Fibroblast of skin of left biceps (primary cell): ENCODE measurements at regions not wholly inside any gene's neighbourhood (a gene's known extent, or its start where the extent isn't known, plus 50 kb on each side); places are given as distances from the start of the nearest gene placed in this dataset.
"Not testable (repeated sequence)": the region's sequence is repeated elsewhere in the genome, so short reads cannot be mapped to it uniquely, and the experiment has no call there.

Experiments
- DNase-seq, 2 experiments: peaks; one replicate each; pipeline ENCODE4 v3.0.0-alpha.2; 2013; ENCODE audit warnings: low read depth in 2 of 2

DNA sequence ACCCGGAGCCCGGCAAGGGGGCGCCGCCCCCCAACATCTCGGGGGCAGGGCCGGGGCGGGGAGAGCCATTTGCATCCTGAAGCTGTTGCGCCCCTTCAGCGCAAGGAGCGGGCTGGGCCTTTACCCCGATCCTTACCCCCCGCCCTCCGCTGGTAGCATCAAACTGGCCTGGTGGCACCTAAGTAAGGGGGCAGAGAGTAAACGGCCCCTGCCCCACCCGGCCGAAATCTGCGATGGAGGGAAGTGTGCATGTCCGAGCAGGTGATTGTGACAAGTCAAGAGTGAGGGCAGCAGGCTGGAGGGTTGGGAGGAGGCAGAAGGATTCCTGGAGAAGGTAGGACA, 101.2 kb downstream of the ESM1 start:
- no peak for DNase-seq

DNA sequence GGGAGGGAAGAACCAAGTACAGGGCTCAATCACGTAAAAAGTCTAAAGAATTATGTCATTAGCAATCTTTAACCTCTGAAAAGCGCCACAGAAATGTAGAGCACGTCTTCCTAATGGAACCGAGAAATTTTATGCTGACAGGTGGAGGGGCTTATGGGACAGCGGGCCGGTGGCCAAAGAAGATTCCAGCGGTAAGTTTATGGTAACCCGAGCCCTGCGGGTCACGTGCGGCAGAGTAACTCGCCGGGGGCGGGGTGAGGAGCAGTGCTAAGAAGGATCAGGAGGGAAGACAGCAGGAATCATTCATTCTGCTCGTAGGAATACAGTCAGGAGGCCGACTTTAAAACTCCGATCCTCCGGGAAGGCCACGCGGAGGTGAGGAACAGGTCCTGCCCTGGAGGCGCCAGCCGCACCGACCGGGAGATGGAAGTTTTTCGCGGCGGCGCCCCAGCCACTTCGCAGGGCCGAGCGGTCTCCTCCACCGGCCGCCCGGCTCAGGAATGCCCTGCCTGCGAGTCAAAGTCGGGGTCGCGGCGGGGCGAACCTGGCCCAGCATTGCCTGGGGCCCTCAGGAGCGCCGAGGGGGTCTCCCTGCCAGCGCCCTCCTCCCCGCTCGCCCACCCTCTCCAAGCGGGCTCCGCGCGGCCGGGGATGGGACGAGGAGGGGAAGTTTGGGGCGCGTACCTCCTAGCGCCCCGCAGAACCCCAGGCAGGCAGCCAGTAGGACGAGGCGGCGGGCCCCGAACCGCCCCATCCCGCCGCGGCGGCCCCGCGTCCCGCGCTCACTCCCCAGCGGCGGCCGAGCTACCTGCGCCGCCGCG, 101.8 kb downstream of the ESM1 start:
- no peak for DNase-seq

DNA sequence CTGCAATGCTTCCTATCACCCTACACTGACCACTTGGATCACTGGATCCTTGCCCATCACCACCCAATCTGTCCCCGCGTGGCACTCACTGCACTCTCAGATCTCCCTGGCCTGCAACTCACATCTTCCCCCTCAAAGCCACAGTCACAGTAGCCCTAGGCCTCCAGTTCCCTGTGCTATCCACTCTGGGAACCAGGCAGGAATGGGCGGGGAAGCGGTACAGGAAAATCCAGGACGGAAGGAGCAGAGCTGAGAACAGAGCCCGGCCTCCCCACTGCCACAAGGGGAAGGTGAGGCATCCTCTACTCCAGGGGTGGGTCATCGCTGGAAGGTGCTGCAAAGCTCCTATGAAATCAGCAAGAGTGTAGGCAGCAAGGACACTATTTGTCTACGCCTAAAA, 102.6 kb downstream of the ESM1 start:
- no peak for DNase-seq

DNA sequence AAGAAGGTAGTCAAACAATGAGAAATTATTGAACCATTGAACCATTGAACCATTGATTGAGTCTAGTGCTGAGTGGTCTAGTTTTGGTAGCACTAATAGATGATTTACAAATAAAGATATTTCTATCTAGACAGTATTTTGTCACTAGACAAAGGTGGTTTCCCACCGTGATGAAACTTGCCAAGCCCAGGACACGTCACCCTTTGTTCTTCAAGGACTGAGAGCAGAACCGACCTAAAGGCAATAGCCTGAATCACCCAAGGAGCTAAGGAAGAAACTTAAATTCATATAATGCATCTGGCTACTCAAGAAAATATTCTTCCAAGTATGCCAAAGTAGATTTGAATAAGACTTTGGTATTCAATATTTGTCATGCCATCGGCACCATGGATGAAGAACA, 103.3 kb downstream of the ESM1 start:
- DNase-seq = no peak

DNA sequence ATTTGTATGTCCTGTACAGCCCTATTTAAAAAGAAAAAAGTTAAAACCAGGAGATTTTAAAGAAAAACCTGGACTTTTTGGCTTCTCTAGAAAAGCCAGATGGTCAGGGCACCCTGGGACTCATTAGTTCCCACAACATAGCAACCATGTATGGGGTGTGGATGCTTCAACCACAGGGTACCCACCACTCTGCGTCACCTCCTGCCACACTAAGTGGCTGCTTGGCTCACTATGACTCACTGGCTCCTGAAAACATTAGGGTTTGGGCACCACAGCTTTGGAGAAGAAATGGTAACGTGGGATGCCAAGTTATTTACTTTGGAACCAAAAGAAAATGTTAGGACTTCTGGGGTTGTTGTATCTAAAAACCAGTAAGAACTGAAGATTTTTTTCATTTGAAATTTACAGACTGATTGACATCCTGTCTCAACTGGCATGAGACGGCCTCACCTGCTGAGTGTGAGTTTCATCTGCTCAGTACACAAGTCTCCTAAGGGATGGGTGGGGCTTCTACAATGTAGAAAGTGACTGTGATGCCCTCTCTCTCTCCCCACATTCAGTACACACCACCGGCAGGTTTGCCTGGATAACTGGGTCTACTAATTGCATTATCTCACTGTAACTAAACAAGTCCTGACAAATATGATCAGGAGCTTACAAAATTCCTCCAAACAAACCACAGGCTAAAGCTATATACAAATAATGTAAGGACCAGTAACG, 103.9 kb downstream of the ESM1 start:
- DNase-seq = no peak

DNA sequence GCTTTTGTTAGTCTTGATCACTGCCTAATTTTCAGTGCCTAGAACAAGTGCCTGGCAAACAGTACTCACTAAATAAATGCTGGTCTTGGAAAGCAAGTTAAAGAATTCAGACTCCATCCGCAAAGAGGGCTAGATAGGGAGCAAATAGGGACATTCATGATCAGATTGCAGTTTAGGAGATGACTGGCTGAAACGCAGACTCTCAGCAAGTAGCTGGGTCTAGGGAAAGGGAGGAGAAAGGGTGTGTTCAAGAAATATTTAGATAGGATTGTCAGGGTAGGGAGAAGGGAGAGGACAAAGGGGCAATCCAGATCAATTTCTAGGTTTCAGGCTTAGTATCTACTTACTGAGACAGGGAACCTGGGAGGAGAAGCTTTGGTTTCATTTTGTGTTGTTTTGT, 108.4 kb downstream of the ESM1 start:
- no peak for DNase-seq

DNA sequence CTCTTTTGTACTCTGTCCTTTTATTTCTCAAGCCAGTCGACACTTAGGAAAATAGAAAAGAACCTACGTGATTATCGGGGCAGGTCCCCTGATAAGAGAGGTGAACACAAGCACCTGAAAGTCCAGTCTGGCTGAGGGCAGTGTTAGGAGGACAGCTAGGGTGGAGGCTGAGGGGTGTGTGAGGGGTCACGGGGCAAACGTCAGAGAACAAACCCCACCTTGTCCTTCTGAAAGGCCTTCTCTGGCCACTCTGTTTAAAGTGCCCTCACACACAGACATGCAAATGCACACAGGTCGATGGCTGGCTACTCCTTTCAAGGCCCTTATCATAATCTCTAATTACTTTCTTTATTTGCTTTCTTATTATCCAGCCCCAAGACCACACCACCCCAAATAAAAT, 108.8 kb downstream of the ESM1 start:
- no peak for DNase-seq

DNA sequence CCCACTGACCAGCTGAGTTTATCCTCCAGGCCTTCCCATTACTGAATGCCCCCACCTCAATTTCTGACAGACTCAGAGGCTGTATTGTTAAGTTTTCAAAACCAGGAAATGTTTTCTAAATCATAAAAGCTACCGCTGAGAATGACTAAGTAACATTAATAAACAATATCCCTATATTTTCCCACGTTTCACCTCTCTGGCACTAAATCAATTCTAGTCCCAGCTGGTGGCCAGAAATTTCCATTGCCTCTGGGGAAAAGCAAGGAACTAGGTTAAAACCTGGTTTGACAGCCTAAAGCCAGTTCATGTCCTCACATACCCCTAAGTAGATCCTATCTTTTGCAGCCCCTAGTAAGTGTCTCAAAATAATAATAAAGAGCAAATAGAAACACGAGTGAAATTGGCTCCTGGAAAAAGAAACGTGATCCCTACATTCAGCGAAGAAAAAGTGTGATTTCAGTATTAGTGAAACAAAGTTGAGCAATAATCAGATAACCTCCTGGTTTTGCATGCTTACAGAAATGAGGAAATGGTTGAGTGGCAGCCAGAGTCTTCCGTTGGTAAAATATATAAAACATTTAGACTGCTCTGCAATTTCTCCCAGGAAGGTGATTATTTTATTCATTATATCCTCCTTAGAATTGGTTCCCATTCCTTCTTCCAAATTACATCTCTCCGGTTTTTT, 110.9 kb downstream of the ESM1 start:
- no peak for DNase-seq

DNA sequence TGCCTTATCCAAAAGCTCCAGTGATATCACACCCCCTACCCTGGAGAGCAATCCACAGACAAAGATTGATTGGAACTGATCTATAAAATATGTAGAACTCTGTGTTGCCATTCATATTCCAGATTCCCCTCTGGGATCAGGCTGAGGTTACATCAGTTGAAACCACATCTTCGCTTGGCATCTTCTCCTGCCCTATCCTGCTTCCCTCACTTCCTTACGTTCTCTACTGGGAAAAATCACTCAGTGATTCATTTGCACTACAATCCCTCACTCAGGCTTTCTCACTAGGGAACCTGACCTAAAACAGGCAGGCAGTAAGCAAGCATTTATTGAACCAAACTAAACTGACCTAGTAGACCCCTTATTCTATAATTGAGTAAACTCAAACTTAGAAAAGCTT, 111.7 kb downstream of the ESM1 start:
- peak in 1 of 2 experiments; percentile 20 for DNase-seq

DNA sequence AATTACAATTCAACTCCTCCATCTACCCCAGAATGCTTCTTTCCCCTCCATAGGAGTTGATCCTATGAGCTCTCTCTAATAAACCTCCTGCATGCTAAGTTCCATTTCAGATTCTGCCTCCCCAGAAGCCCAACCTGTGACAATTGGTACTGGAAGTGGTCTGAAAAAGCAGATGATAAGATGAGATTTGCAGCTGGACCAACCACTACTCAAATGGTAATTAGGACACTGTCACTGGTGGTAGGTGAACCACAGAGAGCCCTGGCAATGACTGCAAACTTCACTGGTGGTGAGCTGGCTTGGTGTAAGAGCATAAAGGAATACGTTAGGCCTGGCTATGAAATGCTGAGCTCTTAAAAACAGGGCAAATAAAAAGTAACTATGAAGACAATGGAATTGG, 112.6 kb downstream of the ESM1 start:
- no peak for DNase-seq

DNA sequence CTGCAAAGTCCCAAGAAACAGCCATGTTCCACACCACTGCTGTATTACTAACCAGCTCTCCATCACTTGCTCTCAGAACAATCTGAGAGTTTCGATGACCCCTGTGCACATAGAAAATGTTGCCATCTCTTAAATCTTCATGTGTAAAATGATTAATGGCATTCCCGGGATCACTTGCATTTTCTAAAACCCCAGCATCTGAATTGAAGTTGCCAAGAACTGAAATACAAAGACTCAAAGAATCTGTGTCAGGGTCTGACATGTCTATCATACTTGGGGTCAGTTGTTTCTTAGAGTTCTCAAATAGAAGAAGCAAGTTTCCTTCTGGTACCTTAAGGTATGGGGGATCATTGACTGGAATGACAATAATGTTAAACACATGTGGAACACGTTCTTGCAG, 115.1 kb downstream of the ESM1 start:
- no peak for DNase-seq

DNA sequence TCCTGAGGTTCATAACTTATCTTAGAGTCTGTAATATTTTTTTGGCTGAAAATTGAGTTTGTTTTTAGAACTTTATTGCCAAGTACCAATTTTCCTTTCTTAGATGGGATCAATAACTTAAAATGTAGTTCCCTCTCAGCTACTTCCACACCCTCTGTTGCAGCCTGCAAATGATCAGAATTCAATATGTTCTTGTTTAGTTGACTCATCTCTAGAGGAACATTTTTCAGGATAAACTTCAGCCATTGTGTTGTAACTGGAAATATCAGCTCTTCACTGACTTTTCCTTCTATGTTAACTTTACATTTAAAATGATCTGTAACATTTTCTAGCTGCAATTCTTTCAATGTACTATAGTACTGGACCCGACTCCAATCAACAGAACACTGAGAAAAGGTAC, 115.7 kb downstream of the ESM1 start:
- DNase-seq = no peak

DNA sequence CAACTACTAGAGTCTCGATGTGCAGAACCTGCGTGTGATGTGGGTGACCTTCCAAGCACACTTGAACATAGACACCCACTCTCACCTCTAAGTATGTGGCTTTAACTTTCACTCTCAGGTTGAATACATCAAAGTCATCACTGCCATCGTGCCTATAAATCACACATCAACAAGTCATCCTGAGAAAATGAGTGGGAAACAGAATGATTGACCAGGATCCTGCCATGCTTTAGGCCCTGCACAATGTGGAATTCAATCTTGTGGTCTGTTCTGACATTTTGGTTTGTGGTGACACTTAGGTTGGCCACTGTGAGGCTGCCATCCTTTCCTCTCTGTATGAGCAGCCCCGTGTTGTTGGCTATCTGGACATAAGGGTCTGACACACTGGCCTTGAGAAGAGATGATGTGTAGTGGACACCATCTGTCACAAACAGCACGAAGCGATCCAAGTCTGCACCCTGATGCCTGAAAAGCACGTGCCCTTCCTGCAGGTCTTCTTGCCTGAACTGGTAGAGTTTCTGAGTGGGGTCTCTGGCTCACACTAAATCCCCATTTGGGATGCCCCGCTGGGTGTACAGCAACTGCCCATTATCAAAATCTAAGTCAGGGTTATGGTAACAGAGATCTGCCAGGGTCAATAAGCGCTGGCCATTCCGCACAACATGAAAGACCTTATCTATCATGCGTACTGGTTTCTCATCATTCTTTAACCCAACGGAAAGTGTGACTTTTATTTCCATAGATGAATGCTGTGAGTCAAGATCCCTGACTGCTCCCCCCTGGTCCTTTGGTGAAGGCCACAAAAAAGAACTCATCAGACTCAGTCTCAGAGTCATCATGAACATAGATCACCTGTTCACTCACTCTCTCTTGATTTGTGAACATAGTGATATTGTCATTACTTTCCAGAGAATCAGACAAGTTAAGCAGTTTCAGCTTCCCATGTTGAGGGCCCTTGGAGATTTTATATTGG, 116.6 kb downstream of the ESM1 start:
- no peak for DNase-seq

DNA sequence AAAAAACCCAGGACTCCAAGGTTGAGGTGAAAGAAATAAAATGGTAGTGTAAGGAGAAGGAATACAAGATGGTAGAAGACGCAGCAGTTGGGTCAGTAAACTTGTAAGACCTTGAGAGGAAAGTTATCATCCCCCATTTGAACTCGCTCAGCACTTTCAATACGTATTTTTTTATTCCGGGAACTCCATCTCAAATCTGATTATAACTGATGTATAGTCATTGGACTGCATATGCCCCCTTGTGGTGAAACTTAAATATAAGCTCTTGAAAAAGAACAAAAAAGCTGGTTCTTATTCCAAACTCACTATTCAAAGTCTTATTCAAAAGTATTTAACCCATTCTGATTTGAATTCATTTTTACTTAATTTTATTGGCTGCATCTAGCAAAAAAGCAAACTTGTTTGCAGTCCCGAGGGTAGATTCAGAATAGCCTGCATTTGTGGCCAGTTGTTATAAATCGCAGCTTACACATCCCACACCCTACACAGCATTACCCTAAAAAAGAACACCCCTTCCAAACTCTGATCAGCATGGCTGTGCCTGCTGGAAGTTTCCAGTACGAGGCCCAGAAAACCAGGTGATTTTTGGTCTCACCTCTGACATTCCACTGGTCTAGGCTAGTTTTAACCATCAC, 118.0 kb downstream of the ESM1 start:
- peak in 1 of 2 experiments; percentile 44 for DNase-seq

DNA sequence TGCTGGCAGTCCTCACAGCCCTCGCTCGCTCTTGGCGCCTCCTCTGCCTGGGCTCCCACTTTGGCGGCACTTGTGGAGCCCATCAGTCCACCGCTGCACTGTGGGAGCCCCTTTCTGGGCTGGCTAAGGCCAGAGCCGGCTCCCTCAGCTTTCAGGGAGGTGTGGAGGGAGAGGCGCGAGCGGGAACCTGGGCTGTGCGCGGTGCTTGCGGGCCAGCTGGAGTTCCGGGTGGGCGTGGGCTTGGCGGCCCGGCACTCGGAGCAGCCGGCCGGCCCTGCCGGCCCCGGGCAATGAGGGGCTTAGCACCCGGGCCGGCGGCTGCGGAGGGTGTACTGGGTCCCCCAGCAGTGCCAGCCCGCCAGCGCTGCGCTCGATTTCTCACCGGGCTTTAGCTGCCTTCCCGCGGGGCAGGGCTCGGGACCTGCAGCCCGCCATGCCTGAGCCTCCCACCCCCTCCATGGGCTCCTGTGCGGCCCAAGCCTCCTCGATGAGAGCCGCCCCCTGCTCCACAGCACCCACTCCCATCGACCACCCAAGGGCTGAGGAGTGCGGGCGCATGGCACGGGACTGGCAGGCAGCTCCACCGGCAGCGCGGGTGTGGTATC, 120.4 kb downstream of the ESM1 start:
- DNase-seq = not testable (repeated sequence)

DNA sequence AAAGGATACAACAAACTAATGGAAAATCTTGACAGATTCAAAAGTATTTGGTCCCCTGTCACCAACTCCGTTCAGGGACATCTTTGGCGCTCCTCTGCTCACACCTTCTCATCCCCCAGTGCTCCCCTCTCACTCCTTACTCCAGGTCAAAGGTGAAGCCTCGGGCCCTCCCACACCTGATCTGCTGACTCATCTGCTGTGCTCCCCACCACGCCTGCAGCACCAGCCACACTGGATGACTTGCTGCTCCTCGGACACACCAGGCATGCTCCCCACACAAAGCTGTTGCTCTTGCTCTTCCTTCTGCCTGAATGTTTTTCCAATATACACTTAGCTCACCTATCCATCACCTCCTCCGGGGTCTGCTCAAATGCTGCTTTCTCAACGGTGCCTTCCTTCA, 123.4 kb downstream of the ESM1 start:
- no peak for DNase-seq

DNA sequence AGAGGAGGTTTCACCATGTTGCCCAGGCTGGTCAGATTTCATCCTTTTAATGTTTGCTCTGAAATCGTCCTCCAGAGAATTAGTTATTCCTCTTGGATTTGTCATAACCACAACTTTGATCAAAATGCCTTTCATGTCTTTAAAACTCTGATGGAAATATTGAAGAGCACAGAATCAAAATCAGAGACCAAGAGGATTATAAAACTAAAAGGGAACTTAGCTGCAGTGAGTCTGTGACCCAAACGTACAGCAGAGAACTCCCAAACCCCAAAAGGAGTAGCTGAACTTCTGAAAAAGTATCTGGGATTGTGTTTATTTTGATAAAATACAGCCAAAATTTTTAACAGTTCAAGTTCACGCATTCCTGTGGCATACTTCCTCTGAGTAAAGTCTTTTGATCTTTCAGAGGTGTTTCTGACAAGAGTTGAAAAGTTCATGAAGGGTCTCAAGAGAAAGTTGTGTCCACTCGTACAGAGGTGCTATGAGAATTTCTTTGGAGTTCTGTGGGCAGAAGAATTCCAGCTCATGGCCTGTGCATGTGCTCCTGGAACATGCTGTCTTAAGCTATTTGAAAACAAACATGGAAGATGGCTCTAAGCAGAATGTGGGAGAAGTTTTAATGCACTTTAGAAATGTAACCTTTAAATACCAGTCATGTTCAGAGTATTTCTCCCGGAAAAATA, 124.0 kb downstream of the ESM1 start:
- peak in 1 of 2 experiments; percentile 30 for DNase-seq

DNA sequence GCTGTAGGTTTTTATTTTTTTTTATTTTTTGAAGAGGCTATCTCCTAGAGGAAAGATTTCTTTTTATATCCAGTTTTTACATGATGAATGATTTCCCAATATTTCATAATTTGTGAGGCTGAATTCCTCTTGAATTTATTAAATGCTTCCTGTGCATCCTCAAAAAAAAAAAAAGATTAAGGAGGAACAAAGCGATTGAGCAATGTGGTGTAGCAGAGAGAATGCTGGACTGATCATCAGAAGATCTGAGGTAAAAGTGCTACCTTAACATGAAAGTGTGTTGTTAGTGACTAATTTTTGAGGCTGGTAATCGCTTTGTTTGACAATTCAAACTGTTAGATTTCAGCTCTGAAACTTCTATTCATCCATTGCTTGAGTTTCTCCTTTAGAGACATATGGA, 125.1 kb downstream of the ESM1 start:
- DNase-seq = peak in 1 of 2 experiments; percentile 18

DNA sequence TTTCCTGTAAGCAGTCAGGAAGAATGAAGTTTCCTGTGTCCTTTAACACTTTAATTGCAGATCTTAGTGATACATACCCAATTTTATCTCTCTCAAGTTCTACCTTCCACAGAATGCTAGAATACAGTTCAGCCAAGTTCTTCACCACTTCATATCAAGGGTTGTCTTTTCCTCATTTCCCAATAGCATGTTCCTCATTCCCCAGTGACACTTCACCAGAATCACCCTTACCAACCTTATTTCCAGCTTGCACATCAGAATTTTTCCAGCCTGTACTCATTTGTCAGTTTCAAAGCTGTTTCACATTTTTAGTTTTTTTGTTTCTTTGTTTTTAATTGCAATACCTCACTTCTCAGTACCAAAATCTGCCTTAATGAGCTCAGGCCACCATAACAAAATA, 126.1 kb downstream of the ESM1 start:
- DNase-seq = no peak

DNA sequence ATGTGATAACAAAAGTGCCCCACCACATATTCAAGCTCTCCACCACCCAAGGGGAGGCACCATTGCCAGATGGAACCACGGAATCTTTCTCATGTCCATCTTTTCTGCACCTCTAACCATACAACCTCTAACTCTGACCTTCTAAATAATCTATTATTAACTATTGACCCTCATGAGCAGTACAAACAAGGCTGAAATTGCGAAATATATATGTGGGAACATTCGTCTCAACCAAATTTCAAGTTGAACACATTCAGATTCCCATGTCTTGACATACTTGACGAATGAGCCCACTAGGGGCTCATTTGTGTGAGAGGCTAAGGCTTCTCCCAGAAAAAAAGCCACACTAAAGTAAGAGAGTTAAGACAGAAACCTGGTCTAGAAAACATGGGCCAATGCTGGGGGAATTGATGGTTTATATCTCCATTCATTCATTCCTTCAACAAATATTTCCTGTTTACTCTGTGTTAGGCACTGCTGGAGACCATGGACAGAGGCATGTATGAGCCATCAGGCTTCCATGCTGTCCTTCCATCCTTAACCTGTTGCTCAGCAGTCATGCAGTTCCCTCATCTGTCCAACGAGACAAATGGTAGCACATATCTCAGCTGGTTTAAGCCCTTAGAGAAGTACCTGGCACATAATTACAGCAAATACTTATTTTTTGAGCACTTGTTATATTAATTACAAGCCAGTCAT, 130.4 kb downstream of the ESM1 start:
- DNase-seq = no peak
